Fibroblast of the aortic adventitia (primary cell): ENCODE measurements at regions not wholly inside any gene's neighbourhood (a gene's known extent, or its start where the extent isn't known, plus 50 kb on each side); places are given as distances from the start of the nearest gene placed in this dataset.

Experiments
- DNase-seq: peaks from one replicate; pipeline ENCODE4 v3.0.0-alpha.2; 2010; ENCODE audit warnings: low read depth
- H3K4me3 ChIP-seq: 2 replicates; pipeline ENCODE4 v1.5.1; 2011; ENCODE audit warnings: low read depth, mild to moderate bottlenecking, control low read depth, low read length, moderate library complexity
- TF ChIP-seq, protein P1 (sequence below): IDR thresholded peaks from 2 replicates; pipeline ENCODE4 v1.5.1; 2011; ENCODE audit warnings: mild to moderate bottlenecking, low read length, control low read depth, inconsistent platforms; ENCODE audit not compliant: insufficient read depth

- no peak for DNase-seq
- H3K4me3 ChIP-seq: no peak overlapping the region
- TF ChIP-seq, protein P1, sequence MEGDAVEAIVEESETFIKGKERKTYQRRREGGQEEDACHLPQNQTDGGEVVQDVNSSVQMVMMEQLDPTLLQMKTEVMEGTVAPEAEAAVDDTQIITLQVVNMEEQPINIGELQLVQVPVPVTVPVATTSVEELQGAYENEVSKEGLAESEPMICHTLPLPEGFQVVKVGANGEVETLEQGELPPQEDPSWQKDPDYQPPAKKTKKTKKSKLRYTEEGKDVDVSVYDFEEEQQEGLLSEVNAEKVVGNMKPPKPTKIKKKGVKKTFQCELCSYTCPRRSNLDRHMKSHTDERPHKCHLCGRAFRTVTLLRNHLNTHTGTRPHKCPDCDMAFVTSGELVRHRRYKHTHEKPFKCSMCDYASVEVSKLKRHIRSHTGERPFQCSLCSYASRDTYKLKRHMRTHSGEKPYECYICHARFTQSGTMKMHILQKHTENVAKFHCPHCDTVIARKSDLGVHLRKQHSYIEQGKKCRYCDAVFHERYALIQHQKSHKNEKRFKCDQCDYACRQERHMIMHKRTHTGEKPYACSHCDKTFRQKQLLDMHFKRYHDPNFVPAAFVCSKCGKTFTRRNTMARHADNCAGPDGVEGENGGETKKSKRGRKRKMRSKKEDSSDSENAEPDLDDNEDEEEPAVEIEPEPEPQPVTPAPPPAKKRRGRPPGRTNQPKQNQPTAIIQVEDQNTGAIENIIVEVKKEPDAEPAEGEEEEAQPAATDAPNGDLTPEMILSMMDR: no peak
These were observed 415.1 kb upstream of the CHST9 start for GRCh38 chr18:27600245-27600644.

DNA sequence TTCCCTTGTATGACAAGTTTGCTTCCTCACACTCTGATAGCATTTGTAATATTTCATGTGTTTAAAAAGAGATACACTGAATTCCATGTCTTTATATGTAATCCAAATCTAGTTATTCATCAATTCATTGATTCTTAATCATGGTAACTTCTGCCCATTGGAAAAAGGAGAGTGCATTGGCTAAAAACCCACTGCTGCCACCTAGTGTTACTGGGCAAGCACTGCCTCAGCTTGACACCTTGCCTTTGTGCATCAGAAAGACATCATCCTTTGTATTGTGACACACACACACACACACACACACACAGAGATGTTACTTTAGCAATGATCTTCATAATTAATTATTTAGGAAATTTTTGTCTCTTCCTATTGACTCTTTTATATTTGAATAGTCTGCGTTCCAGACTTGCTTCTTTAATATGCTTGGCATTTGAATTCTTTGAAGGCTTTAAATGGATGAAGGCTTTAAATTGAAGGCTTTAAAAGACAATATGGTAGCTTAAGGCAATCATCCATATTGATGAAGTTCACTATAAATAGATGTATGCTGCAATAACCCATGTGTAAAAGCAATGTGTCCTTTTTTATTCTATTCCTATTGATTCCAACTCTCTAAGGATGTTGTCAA is 414.2 kb upstream of the CHST9 start:
- DNase-seq: peak; percentile 49
- TF ChIP-seq, protein P1: peak; percentile 99

DNA sequence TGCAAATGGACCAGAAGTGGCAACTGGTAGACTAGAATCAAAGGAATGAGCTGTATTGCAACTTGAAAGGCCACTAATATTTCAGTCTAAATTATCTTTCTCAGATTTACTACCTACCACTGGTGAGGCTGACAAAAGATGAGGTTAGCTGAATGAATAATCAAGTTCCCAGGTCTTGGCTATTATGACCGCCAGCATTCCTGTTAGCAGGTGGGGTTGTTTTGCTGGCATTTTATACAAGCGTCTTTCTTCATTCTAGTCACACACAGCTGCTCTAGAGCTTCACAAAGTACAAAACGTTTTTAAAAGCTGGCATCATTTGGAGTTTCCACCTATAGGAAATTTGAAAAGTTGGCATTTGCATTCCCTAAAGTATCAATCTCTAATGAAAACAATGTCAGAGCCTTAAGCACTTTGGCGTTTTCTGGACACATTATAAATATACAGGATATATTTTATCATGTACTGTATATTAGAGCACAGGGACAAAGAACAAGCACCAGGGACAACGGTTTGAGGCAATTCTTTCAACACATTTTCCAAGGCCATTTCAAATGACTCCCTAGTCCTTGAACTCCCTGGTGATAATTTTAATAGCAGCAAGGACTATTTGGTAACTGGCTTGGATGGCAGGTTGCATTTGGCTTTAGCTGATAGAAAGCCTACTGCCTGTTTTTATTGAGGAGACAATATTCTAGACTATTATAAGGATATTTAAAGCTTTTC is 410.2 kb upstream of the CHST9 start:
- no peak overlapping the region for H3K4me3 ChIP-seq
- no peak for DNase-seq
- TF ChIP-seq, protein P1: no peak

More for the DNA sequence above, 414.2 kb upstream of the CHST9 start:
- no peak overlapping the region for H3K4me3 ChIP-seq

DNA sequence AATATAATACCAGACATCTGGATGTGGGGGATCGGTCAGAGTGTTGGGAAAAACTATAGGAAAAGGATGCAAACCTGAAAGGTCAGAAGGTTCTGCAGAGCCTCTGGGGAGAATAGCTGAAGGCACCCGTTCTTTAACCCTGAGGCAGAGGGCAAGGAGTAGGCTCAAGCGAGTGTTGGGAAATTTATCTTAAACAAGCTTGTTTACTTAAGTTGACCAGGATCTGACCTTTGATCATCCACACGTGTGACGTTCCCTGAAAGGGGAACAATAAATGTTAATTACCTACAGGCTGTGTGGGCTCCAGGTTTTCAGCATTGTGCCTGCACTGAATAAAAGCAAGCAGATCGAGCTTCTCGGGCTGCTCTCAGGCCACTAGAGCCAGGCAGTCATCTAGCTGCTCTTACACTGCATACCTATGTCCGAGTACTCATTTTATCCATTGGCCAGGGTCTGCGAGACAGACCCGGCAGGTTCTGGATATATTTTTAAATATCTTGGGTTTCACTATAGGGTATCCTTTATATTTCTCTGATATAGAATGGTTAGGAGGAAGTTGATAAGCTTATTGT is 400.6 kb upstream of the CHST9 start:
- no peak overlapping the region for H3K4me3 ChIP-seq
- no peak for DNase-seq
- TF ChIP-seq, protein P1: no peak

DNA sequence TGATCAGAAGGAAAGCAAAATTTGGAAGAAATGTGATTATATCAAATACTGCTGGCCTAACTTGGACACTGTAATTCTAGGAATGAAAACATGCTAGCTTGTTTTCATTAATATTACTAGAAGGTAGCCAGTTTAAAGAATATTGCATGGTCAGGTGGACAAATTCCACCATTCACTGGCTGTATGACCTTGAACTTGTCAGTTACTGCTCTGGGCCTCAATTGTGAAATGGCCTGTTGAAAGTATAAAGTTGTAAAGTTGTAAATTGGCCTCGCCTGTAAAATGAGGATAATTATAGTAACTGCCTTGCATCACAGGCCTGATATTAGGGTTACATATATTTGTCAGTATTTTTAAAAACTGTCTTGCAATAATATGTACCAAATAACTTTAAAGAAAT is 398.4 kb upstream of the CHST9 start:
- H3K4me3 ChIP-seq: no peak overlapping the region
- TF ChIP-seq, protein P1: no peak
- DNase-seq: no peak

DNA sequence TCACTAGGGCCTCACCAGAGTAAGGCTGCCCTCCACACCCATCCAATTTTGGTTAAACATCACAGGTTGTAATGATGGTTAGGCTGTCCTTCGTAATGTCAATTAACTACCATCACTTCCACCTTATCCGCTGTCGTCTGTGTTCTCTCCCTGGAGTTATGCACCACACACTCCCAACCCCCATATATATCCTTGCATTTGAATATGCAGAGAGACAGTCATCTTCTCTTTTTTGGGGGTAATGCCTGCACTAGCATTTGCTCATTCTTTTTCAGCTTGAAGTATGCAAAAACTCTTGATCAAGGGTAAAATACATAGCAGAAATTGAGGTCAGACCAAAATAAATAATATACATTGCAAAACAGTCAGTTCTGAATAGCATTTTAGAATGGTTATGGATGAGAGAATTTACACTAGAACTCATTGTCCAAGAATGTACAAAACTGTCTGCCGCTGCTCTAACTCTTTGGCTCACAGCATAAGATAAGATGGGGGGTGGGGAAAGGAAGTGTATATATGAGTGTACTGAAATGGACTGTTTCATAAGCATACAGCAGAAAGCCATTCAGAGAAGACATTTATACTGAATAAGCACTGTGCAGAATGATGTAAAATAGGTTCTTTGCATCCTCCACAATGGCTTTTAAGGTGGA is 397.8 kb upstream of the CHST9 start:
- no peak for DNase-seq
- H3K4me3 ChIP-seq: no peak overlapping the region

More for the DNA sequence above, 397.8 kb upstream of the CHST9 start:
- TF ChIP-seq, protein P1: no peak
